H9 (cell line): ENCODE measurements at regions not wholly inside any gene's neighbourhood (a gene's known extent, or its start where the extent isn't known, plus 50 kb on each side); places are given as distances from the start of the nearest gene placed in this dataset.

Experiments used
- DNase-seq: peaks from one replicate; pipeline ENCODE4 v3.0.0-alpha.2; 2017
- H2AFZ ChIP-seq: one replicate; pipeline ENCODE4 v1.6.1; 2013; ENCODE audit warnings: mild to moderate bottlenecking, low read length, control low read depth, moderate library complexity
- H2AK5ac ChIP-seq: 2 replicates; pipeline ENCODE4 v1.6.1; 2013; ENCODE audit warnings: low read length, control low read depth, mixed read lengths; ENCODE audit not compliant: insufficient read length
- H2BK120ac ChIP-seq: one replicate; pipeline ENCODE4 v1.6.1; 2013; ENCODE audit warnings: low read depth, mild to moderate bottlenecking, low read length, control low read depth, inconsistent platforms; ENCODE audit not compliant: poor library complexity, severe bottlenecking
- H2BK12ac ChIP-seq: 2 replicates; pipeline ENCODE4 v1.6.1; 2013; ENCODE audit warnings: low read length, control low read depth, mixed read lengths, low read depth; ENCODE audit not compliant: insufficient read length
- H2BK15ac ChIP-seq: 2 replicates; pipeline ENCODE4 v1.6.1; 2013; ENCODE audit warnings: low read depth, low read length, control low read depth
- H2BK20ac ChIP-seq: one replicate; pipeline ENCODE4 v1.6.1; 2013; ENCODE audit warnings: low read depth, mild to moderate bottlenecking, low read length, control low read depth, inconsistent platforms; ENCODE audit not compliant: poor library complexity, severe bottlenecking
- H2BK5ac ChIP-seq: 2 replicates; pipeline ENCODE4 v1.6.1; 2013; ENCODE audit warnings: low read length, control low read depth, mixed read lengths; ENCODE audit not compliant: insufficient read length
- H3K14ac ChIP-seq: 2 replicates; pipeline ENCODE4 v1.6.1; 2013; ENCODE audit warnings: low read length, control low read depth; ENCODE audit not compliant: insufficient read depth
- H3K18ac ChIP-seq: 2 replicates; pipeline ENCODE4 v1.6.1; 2013; ENCODE audit warnings: low read depth, mild to moderate bottlenecking, mixed read lengths, low read length, control low read depth; ENCODE audit not compliant: insufficient read length
- H3K23ac ChIP-seq: 2 replicates; pipeline ENCODE4 v1.6.1; 2013; ENCODE audit warnings: low read length, control low read depth, mixed read lengths, low read depth; ENCODE audit not compliant: insufficient read length
- H3K23me2 ChIP-seq: 2 replicates; pipeline ENCODE4 v1.6.1; 2013; ENCODE audit warnings: low read depth, mild to moderate bottlenecking, mixed read lengths, low read length, control low read depth; ENCODE audit not compliant: insufficient read length, poor library complexity, severe bottlenecking
- H3K27ac ChIP-seq: 2 replicates; pipeline ENCODE4 v1.5.1; 2013; ENCODE audit warnings: low read length, control low read depth, mixed read lengths, low read depth; ENCODE audit not compliant: insufficient read length
- H3K27me3 ChIP-seq: 2 replicates; pipeline ENCODE4 v1.6.1; 2013; ENCODE audit warnings: low read length, control low read depth, inconsistent platforms; ENCODE audit not compliant: insufficient read depth
- H3K4ac ChIP-seq: 2 replicates; pipeline ENCODE4 v1.6.1; 2013; ENCODE audit warnings: low read depth, mild to moderate bottlenecking, control low read depth, inconsistent platforms, low read length, moderate library complexity
- H3K4me1 ChIP-seq: 2 replicates; pipeline ENCODE4 v1.6.1; 2013; ENCODE audit warnings: low read length, control low read depth, inconsistent platforms; ENCODE audit not compliant: insufficient read depth
- H3K4me2 ChIP-seq: 2 replicates; pipeline ENCODE4 v1.6.1; 2013; ENCODE audit warnings: low read length, control low read depth, mixed read lengths; ENCODE audit not compliant: insufficient read length, insufficient read depth
- H3K56ac ChIP-seq: 2 replicates; pipeline ENCODE4 v1.6.1; 2013; ENCODE audit warnings: low read depth, mild to moderate bottlenecking, mixed read lengths, low read length, control low read depth; ENCODE audit not compliant: insufficient read length
- H3K79me1 ChIP-seq: 2 replicates; pipeline ENCODE4 v1.6.1; 2013; ENCODE audit warnings: low read depth, mild to moderate bottlenecking, moderate library complexity, low read length, control low read depth, inconsistent platforms; ENCODE audit not compliant: insufficient read depth, poor library complexity, severe bottlenecking
- H3K79me2 ChIP-seq: 2 replicates; pipeline ENCODE4 v1.6.1; 2013; ENCODE audit warnings: low read length, control low read depth, inconsistent platforms; ENCODE audit not compliant: insufficient read depth
- H3K9ac ChIP-seq: 2 replicates; pipeline ENCODE4 v1.6.1; 2013; ENCODE audit warnings: low read length, control low read depth, mixed read lengths; ENCODE audit not compliant: insufficient read length; ENCODE audit errors: extremely low read depth
- H3K9me3 ChIP-seq: one replicate; pipeline ENCODE4 v1.6.1; 2013; ENCODE audit warnings: low read depth, low read length, inconsistent platforms; ENCODE audit not compliant: control insufficient read depth
- H3T11ph ChIP-seq: one replicate; pipeline ENCODE4 v1.6.1; 2013; ENCODE audit warnings: mild to moderate bottlenecking, low read length, control low read depth, inconsistent platforms
- H4K20me1 ChIP-seq: one replicate; pipeline ENCODE4 v1.6.1; 2013; ENCODE audit not compliant: control insufficient read depth, insufficient read length, insufficient read depth
- H4K5ac ChIP-seq: 2 replicates; pipeline ENCODE4 v1.6.1; 2013; ENCODE audit warnings: low read depth, mild to moderate bottlenecking, mixed read lengths, low read length, control low read depth; ENCODE audit not compliant: insufficient read length
- H4K8ac ChIP-seq: replicated peaks from 2 replicates; pipeline ENCODE4 v1.6.1; 2013; ENCODE audit warnings: low read length, control low read depth, mixed read lengths, low read depth; ENCODE audit not compliant: insufficient read length
- H4K91ac ChIP-seq: 2 replicates; pipeline ENCODE4 v1.6.1; 2013; ENCODE audit warnings: low read depth, mild to moderate bottlenecking, moderate library complexity, mixed read lengths, low read length, control low read depth; ENCODE audit not compliant: insufficient read length
- H3K27ac Mint-ChIP-seq, 3 experiments: 2 replicates in 2 of 3; 3 replicates in 1 of 3; pipeline ENCODE4 v1.8.0; 2020 to 2021; ENCODE audit warnings: mixed read lengths in 3 of 3, mild to moderate bottlenecking in 1 of 3, moderate library complexity in 1 of 3
- H3K27me3 Mint-ChIP-seq: 2 replicates; pipeline ENCODE4 v1.8.0; 2021; ENCODE audit warnings: low read depth, mild to moderate bottlenecking, moderate library complexity, mixed read lengths
- H3K36me3 Mint-ChIP-seq, 3 experiments: 2 replicates in 2 of 3; 3 replicates in 1 of 3; pipeline ENCODE4 v1.8.0; 2020 to 2021; ENCODE audit warnings: low read depth in 3 of 3, mixed read lengths in 3 of 3; ENCODE audit not compliant: insufficient read depth in 1 of 3
- H3K4me1 Mint-ChIP-seq, 2 experiments: 2 replicates each; pipeline ENCODE4 v1.8.0; 2020; ENCODE audit warnings: mixed read lengths in 2 of 2
- H3K4me3 Mint-ChIP-seq, 2 experiments: 2 replicates in 1 of 2; 3 replicates in 1 of 2; pipeline ENCODE4 v1.8.0; 2020 to 2021; ENCODE audit warnings: mild to moderate bottlenecking in 2 of 2, mixed read lengths in 2 of 2, moderate library complexity in 1 of 2
- H3K9me3 Mint-ChIP-seq, 2 experiments: 2 replicates in 1 of 2; 3 replicates in 1 of 2; pipeline ENCODE4 v1.8.0; 2020; ENCODE audit warnings: mild to moderate bottlenecking in 2 of 2, mixed read lengths in 2 of 2, moderate library complexity in 1 of 2
- CTCF ChIP-seq: fragments of 200-600 bp; sonication (generic); conservative IDR thresholded peaks from 3 replicates; pipeline ENCODE4 v1.8.0; 2021; ENCODE audit warnings: antibody characterized with exemption, mild to moderate bottlenecking
- WGBS: extraction: QIAGEN DNeasy Blood & Tissue Kit; methylation state at CpG from one replicate; pipeline ENCODE4 v1.1.7; 2013; ENCODE audit warnings: missing lambda C conversion rate, low lambda C conversion rate, mixed read lengths; ENCODE audit not compliant: insufficient read length; ENCODE audit errors: extremely low coverage; 5-methylcytosine and 5-hydroxymethylcytosine counted together

DNA sequence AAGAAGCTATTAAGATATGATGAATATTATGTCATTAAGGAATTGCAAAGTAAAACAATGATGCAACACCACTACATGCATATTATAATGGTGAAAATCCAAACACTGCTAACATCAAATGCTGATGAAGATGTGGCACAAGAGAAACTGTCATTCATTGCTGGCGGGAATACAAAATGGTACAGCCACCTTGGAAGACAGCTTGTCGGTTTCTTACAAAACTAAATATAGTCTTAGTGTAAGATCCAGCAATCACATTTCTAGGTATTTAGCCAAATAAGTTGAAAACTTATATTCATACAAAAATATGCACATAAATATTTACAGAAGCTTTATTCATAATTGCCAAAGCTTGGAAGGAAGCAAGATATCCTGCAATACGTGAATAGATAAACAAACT, 114.9 kb upstream of the EDNRB start:
- no peaks in the 10 kb centered on the region for H3K27me3 Mint-ChIP-seq
- Histone ChIP-seq H3K23ac (no peak overlapping the region), H3K4me2 (no peak overlapping the region), H4K91ac (no peak overlapping the region), H4K20me1 (no peaks in the 10 kb centered on the region), H3K9me3 (no peaks in the 10 kb centered on the region), H3K56ac (no peak overlapping the region), H3K79me1 (no peaks in the 10 kb centered on the region), H3K9ac (no peak overlapping the region), H2BK12ac (no peak overlapping the region), H2BK120ac (no peak overlapping the region), H3T11ph (no peak overlapping the region), H2BK20ac (no peak overlapping the region), H3K27me3 (no peaks in the 10 kb centered on the region), H2AK5ac (no peak overlapping the region), H3K23me2 (no peaks in the 10 kb centered on the region), H3K27ac (no peak overlapping the region), H3K79me2 (no peaks in the 10 kb centered on the region), H3K4me1 (no peaks in the 10 kb centered on the region), H3K4ac (no peak overlapping the region), H2BK15ac (no peak overlapping the region), H3K18ac (no peak overlapping the region), H2AFZ (no peak overlapping the region), H3K14ac (no peak overlapping the region), H2BK5ac (no peak overlapping the region), H4K5ac (no peak overlapping the region), H4K8ac (no peak overlapping the region)
- H3K9me3 Mint-ChIP-seq = no peaks in the 10 kb centered on the region
- peaks cover 0 to 6% of the 10 kb centered on the region in 2 experiments; a peak in 2 of 4 replicates for H3K4me1 Mint-ChIP-seq
- H3K36me3 Mint-ChIP-seq = no peaks in the 10 kb centered on the region
- WGBS = no CpG with 5 or more reads among the region's 3 CpGs
- no peak overlapping the region for H3K27ac Mint-ChIP-seq
- TF ChIP-seq CTCF = no peak
- H3K4me3 Mint-ChIP-seq = no peak overlapping the region
- DNase-seq = no peak
